ENCODE measurements at regions not wholly inside any gene's neighbourhood (a gene's known extent, or its start where the extent isn't known, plus 50 kb on each side); places are given as distances from the start of the nearest gene placed in this dataset.

DNA sequence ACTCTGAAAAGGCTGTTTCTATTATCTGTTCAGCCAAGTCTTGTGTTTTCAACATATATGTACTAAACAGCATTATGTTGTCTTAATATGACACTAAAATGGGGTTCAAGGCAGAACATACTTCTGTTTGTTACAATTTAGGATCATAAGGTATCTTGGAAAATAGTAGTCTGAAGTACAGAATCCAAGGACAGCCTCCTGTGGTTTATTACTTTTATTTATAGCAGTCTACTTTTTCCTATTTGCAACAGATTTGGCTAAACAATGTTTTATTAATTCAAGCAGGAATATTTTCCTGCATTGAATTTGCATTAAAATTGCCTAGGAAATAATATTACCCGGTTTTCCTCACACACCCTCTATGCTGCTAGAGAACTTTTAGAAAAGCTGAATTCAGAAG is 67.7 kb downstream of the PLEKHG1 start:
- no peaks in the 10 kb centered on the region for H3K36me3 ChIP-seq (ENCODE audit: control insufficient read depth, insufficient read depth, low read length)
- TF ChIP-seq, protein P1, sequence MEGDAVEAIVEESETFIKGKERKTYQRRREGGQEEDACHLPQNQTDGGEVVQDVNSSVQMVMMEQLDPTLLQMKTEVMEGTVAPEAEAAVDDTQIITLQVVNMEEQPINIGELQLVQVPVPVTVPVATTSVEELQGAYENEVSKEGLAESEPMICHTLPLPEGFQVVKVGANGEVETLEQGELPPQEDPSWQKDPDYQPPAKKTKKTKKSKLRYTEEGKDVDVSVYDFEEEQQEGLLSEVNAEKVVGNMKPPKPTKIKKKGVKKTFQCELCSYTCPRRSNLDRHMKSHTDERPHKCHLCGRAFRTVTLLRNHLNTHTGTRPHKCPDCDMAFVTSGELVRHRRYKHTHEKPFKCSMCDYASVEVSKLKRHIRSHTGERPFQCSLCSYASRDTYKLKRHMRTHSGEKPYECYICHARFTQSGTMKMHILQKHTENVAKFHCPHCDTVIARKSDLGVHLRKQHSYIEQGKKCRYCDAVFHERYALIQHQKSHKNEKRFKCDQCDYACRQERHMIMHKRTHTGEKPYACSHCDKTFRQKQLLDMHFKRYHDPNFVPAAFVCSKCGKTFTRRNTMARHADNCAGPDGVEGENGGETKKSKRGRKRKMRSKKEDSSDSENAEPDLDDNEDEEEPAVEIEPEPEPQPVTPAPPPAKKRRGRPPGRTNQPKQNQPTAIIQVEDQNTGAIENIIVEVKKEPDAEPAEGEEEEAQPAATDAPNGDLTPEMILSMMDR (IDR thresholded peaks at IDR 0.05; ENCODE audit: insufficient read depth, low read length, poor library complexity, severe bottlenecking), result no peak

DNA sequence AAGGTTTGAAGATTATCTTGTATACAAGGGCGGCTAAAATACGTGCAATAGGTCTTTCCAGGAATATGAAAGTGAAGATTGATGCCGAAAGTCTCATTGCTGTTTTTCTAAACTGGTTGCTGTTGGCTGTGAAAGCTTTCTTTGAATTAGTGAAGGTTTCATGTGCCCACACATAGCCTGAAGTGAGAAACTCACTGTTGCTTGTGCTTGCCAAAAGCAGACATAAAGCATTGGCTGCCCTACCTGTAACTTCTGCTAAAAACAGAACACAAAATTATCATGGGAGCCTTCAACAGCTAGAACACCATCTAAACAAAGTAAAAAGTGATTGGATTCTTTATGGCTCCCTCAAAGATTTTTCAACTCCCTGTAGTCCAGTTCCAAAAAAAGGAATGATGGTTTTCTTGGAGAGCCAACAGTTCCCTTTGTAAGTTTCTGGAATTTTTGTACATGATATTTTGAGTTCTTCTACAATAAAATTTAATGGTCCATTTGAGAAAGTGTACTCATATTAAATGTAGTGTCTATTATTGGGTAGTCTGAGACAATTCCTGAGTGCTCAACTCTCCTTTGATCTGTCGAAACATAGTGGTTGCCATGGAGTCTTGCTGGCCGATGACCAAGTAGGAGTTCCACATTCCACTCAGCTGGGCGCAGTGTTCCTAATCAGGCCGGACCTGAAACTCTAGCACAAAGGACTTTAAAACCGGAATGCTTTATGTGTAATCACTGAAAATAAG is 68.5 kb downstream of the PLEKHG1 start:
- no peaks in the 10 kb centered on the region for H3K36me3 ChIP-seq (ENCODE audit: control insufficient read depth, insufficient read depth, low read length)
- H3K4me3 ChIP-seq (replicated peaks; ENCODE audit: low read depth, low read length), result no peak overlapping the region
- no peak for DNase-seq (ENCODE audit: extremely low read depth, insufficient read length)
- TF ChIP-seq, protein P1 (IDR thresholded peaks at IDR 0.05; ENCODE audit: insufficient read depth, low read length, poor library complexity, severe bottlenecking), result no peak
- H3K27me3 ChIP-seq (replicated peaks; ENCODE audit: control insufficient read depth, insufficient read depth, low read length), result no peaks in the 10 kb centered on the region; the same call in none of the 2 replicates

More for the DNA sequence above, 67.7 kb downstream of the PLEKHG1 start:
- Histone ChIP-seq H3K27me3 (replicated peaks; ENCODE audit: control insufficient read depth, insufficient read depth, low read length) (no peaks in the 10 kb centered on the region; the same call in none of the 2 replicates), H3K4me3 (replicated peaks; ENCODE audit: low read depth, low read length) (no peak overlapping the region)
- DNase-seq (ENCODE audit: extremely low read depth, insufficient read length), result no peak

DNA sequence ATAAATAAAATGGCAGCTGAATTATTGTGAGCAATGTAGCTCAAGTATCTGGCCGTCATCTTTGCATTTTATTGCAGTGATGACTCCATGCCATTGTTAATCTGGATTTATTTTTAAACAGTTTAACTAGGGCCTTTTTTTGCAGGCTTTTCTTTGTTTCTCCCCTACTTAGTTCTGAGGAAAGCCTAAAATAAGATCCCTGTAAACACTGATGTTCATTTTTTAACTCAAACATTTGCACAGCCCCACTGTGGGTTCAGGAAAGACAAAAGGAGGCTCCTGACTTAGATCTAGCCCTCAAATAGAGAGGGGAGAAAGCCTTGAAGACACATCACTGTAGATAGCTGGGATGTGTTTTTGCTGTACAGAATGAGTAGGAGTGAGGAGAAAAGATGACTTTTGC is 69.2 kb downstream of the PLEKHG1 start:
- DNase-seq (ENCODE audit: extremely low read depth, insufficient read length), result no peak
- Histone ChIP-seq H3K4me3 (replicated peaks; ENCODE audit: low read depth, low read length) (no peak overlapping the region), H3K36me3 (ENCODE audit: control insufficient read depth, insufficient read depth, low read length) (no peaks in the 10 kb centered on the region), H3K27me3 (replicated peaks; ENCODE audit: control insufficient read depth, insufficient read depth, low read length) (no peaks in the 10 kb centered on the region; the same call in none of the 2 replicates)
- TF ChIP-seq, protein P1 (IDR thresholded peaks at IDR 0.05; ENCODE audit: insufficient read depth, low read length, poor library complexity, severe bottlenecking), result no peak

DNA sequence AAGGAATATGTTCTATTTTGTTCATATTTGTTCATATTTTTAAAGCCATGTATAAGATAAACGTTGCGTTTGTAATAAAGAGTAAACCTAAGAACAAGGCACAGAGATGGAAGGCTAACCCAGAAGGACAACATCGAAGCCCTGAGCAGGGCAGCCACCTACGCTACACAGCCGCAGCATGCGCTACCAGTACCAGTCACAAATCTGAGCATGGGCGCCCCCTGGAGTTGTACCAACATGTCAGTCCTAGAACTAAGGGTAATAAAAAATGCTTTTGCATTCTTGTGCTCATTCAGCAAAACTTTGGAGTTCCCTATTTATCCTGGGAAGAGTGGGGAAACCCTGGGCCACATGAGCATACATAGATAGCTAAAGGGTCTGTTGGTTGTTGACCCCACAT is 70.6 kb downstream of the PLEKHG1 start:
- DNase-seq (ENCODE audit: extremely low read depth, insufficient read length), result no peak
- H3K27me3 ChIP-seq (replicated peaks; ENCODE audit: control insufficient read depth, insufficient read depth, low read length), result no peaks in the 10 kb centered on the region; the same call in none of the 2 replicates
- H3K36me3 ChIP-seq (ENCODE audit: control insufficient read depth, insufficient read depth, low read length), result no peaks in the 10 kb centered on the region
- no peak overlapping the region for H3K4me3 ChIP-seq (replicated peaks; ENCODE audit: low read depth, low read length)
- TF ChIP-seq, protein P1 (IDR thresholded peaks at IDR 0.05; ENCODE audit: insufficient read depth, low read length, poor library complexity, severe bottlenecking), result peak; percentile 14

DNA sequence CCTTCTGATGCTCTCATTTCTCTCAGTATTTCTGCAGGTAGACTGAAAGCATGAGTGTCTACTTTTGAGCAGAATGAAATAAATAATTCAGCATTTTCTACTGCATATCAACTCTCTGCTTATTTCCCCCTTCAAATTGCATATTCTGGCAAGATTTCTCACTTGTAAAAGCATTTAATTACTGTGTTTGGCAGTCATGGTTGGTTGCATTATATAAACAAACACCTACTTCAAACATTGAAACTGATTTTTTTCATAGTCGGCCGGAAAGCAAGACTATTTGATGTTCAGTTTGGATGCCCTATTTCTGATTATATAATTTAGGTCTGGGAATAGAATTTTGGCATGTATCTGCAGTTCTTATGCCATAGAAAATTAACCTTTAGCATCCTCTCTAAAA is 73.1 kb downstream of the PLEKHG1 start:
- TF ChIP-seq, protein P1 (IDR thresholded peaks at IDR 0.05; ENCODE audit: insufficient read depth, low read length, poor library complexity, severe bottlenecking), result no peak
- H3K36me3 ChIP-seq (ENCODE audit: control insufficient read depth, insufficient read depth, low read length), result no peaks in the 10 kb centered on the region
- no peaks in the 10 kb centered on the region; the same call in 1 of the 2 replicates for H3K27me3 ChIP-seq (replicated peaks; ENCODE audit: control insufficient read depth, insufficient read depth, low read length)
- H3K4me3 ChIP-seq (replicated peaks; ENCODE audit: low read depth, low read length), result no peak overlapping the region
- no peak for DNase-seq (ENCODE audit: extremely low read depth, insufficient read length)
